SK-N-SH (cell line): ENCODE measurements at regions not wholly inside any gene's neighbourhood (a gene's known extent, or its start where the extent isn't known, plus 50 kb on each side); places are given as distances from the start of the nearest gene placed in this dataset.

ENCODE experiments used
- CTCF ChIA-PET: fragments of 300-600, 350-600 bp; formaldehyde crosslinking; extraction: SDS; loops from one replicate; lab custom pipeline; 2021; lab: Yijun Ruan, JAX
- POLR2A ChIA-PET: fragments of 350-600 bp; sonication (Branson Sonifier 250); formaldehyde crosslinking; extraction: SDS; loops from one replicate; lab custom pipeline; 2020; ENCODE audit warnings: antibody characterized with exemption, inconsistent platforms; lab: Yijun Ruan, JAX
- DNase-seq: peaks from one replicate; pipeline ENCODE4 v3.0.0; 2012
- H2AFZ ChIP-seq: fragments of 200-600 bp; sonication (generic); 2 replicates; pipeline ENCODE4 v1.8.1; 2016; ENCODE audit warnings: antibody characterized with exemption, mild to moderate bottlenecking, low read depth
- H3F3A ChIP-seq: fragments of 200-600 bp; sonication (generic); replicated peaks from 2 replicates; pipeline ENCODE3; 2016; ENCODE audit warnings: antibody characterized with exemption, mild to moderate bottlenecking; ENCODE audit not compliant: insufficient read depth
- H3K27ac ChIP-seq, 2 experiments: fragments of 200-500 bp in 1 of 2; fragments of 200-600 bp in 1 of 2; sonication (Bioruptor generic) in 1 of 2; sonication (generic), shearing (Covaris generic) in 1 of 2; 2 replicates each; pipeline versions ENCODE4 v1.5.1 to v1.6.1; 2014 to 2016; ENCODE audit warnings: low read depth in 2 of 2, inconsistent platforms in 1 of 2, low read length in 1 of 2, mild to moderate bottlenecking in 1 of 2, mixed read lengths in 1 of 2
- H3K27me3 ChIP-seq: fragments of 200-600 bp; sonication (generic), shearing (Covaris generic); 2 replicates; pipeline ENCODE4 v1.6.1; 2016; ENCODE audit warnings: mixed run types; ENCODE audit not compliant: insufficient read depth
- H3K36me3 ChIP-seq, 2 experiments: fragments of 200-500 bp in 1 of 2; fragments of 200-600 bp in 1 of 2; sonication (Bioruptor generic) in 1 of 2; sonication (generic) in 1 of 2; replicated peaks in 1 of 2; 2 replicates each; pipeline versions ENCODE3 to v1.5.1; 2014 to 2016; ENCODE audit warnings: low read length in 1 of 2, mild to moderate bottlenecking in 1 of 2; ENCODE audit not compliant: insufficient read depth in 2 of 2, control insufficient read depth in 1 of 2
- H3K4me1 ChIP-seq, 2 experiments: fragments of 200-500 bp in 1 of 2; fragments of 200-600 bp in 1 of 2; sonication (Bioruptor generic) in 1 of 2; sonication (generic), shearing (Covaris generic) in 1 of 2; 2 replicates each; pipeline versions ENCODE4 v1.5.1 to v1.6.1; 2014 to 2016; ENCODE audit warnings: low read depth in 1 of 2, low read length in 1 of 2, mixed run types in 1 of 2; ENCODE audit not compliant: insufficient read depth in 2 of 2, control insufficient read depth in 1 of 2
- H3K4me2 ChIP-seq: fragments of 200-600 bp; sonication (generic), shearing (Covaris generic); 2 replicates; pipeline ENCODE4 v1.6.1; 2017; ENCODE audit warnings: mixed run types
- H3K4me3 ChIP-seq, 2 experiments: fragments of 200-500 bp in 1 of 2; fragments of 200-600 bp in 1 of 2; sonication (Bioruptor generic) in 1 of 2; sonication (generic), shearing (Covaris generic) in 1 of 2; 2 replicates each; pipeline versions ENCODE4 v1.5.1 to v1.8.1; 2014 to 2016; ENCODE audit warnings: low read depth in 2 of 2, inconsistent platforms in 1 of 2, low read length in 1 of 2, mild to moderate bottlenecking in 1 of 2, mixed read lengths in 1 of 2, moderate library complexity in 1 of 2
- H3K79me2 ChIP-seq: fragments of 200-600 bp; sonication (generic); 2 replicates; pipeline ENCODE4 v1.8.1; 2017; ENCODE audit warnings: mild to moderate bottlenecking; ENCODE audit not compliant: insufficient read depth
- H3K9ac ChIP-seq: fragments of 200-600 bp; sonication (generic); 2 replicates; pipeline ENCODE4 v1.6.1; 2017; ENCODE audit warnings: mixed run types
- H3K9me2 ChIP-seq: fragments of 200-600 bp; sonication (generic); 2 replicates; pipeline ENCODE4 v1.6.1; 2017; ENCODE audit warnings: mixed run types
- H3K9me3 ChIP-seq: fragments of 200-600 bp; sonication (generic); 2 replicates; pipeline ENCODE4 v1.6.1; 2017; ENCODE audit warnings: mixed run types, mild to moderate bottlenecking, moderate library complexity
- H4K20me1 ChIP-seq: fragments of 200-600 bp; sonication (generic); 2 replicates; pipeline ENCODE4 v1.6.1; 2017; ENCODE audit warnings: mild to moderate bottlenecking, mixed run types; ENCODE audit not compliant: insufficient read depth
- EP300 ChIP-seq, 2 experiments: IDR thresholded peaks; 2 replicates each; pipeline versions ENCODE4 v1.4.0 to v1.6.1; 2012; ENCODE audit warnings: borderline replicate concordance in 1 of 2, low read depth in 1 of 2, low read length in 1 of 2
- EZH2phosphoT487 ChIP-seq: fragments of 200-600 bp; sonication (generic); IDR thresholded peaks from 2 replicates; pipeline ENCODE4 v1.6.1; 2017; ENCODE audit warnings: low read depth, mixed run types, mild to moderate bottlenecking, antibody characterized with exemption, moderate library complexity, borderline replicate concordance
- FOSL2 ChIP-seq: IDR thresholded peaks from 2 replicates; pipeline ENCODE4 v1.4.0; 2012; ENCODE audit warnings: low read depth, mild to moderate bottlenecking, moderate library complexity, borderline replicate concordance
- FOXM1 ChIP-seq: IDR thresholded peaks from 2 replicates; pipeline ENCODE4 v1.4.0; 2012; ENCODE audit warnings: low read depth, mild to moderate bottlenecking
- GABPA ChIP-seq: IDR thresholded peaks from 2 replicates; pipeline ENCODE4 v1.4.0; 2012; ENCODE audit warnings: low read depth, mild to moderate bottlenecking
- MAX ChIP-seq: IDR thresholded peaks from 2 replicates; pipeline ENCODE4 v1.4.0; 2012; ENCODE audit warnings: low read depth
- NFIC ChIP-seq: IDR thresholded peaks from 2 replicates; pipeline ENCODE4 v1.4.0; 2012; ENCODE audit warnings: borderline replicate concordance
- NRF1 ChIP-seq: IDR thresholded peaks from 2 replicates; pipeline ENCODE4 v1.6.1; 2012; ENCODE audit warnings: low read depth, mild to moderate bottlenecking, low read length
- RAD21 ChIP-seq: IDR thresholded peaks from 2 replicates; pipeline ENCODE4 v1.6.1; 2012; ENCODE audit warnings: mild to moderate bottlenecking, low read length
- SIN3A ChIP-seq: IDR thresholded peaks from 2 replicates; pipeline ENCODE4 v1.6.1; 2012; ENCODE audit warnings: low read depth, mild to moderate bottlenecking, low read length, moderate library complexity, borderline replicate concordance
- SMC3 ChIP-seq: IDR thresholded peaks from 2 replicates; pipeline ENCODE4 v1.6.1; 2012; ENCODE audit warnings: low read depth, low read length, improper control_type of control experiment
- TAF1 ChIP-seq: IDR thresholded peaks from 2 replicates; pipeline ENCODE4 v1.6.1; 2012; ENCODE audit warnings: low read depth, mild to moderate bottlenecking, low read length, moderate library complexity, borderline replicate concordance
- TEAD4 ChIP-seq: IDR thresholded peaks from 2 replicates; pipeline ENCODE4 v1.4.0; 2012; ENCODE audit warnings: mild to moderate bottlenecking, borderline replicate concordance; ENCODE audit not compliant: insufficient read depth
- USF2 ChIP-seq: fragments of 150-350 bp; IDR thresholded peaks from 2 replicates; pipeline ENCODE4 v1.6.1; 2017; ENCODE audit warnings: antibody characterized with exemption, low read length, low read depth, borderline replicate concordance
- WGBS: methylation state at CpG from one replicate; pipeline ENCODE4 v1.1.6; 2017; ENCODE audit warnings: low lambda C conversion rate; 5-methylcytosine and 5-hydroxymethylcytosine counted together

DNA sequence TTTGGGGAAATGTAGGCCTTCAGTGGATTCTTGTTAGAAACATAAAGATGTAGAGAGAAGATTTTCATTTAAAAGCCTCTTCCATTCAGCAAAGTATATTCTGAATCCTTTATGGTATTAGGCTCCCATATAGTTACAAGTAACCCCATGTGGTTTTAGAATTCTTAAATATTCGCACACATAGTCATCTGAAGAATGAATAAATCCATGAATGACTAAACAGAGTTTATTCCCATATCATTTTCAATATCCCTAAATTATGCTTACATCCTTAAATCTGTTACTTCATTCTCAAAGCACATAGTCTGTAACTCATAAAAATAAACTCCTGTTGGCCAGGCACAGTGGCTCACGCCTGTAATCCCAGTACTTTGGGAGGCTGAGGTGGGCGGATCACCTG, 962.1 kb downstream of the KCNJ18 start:
- no peaks in the 10 kb centered on the region for H3K36me3 ChIP-seq
- TF ChIP-seq NFIC: no peak
- TF ChIP-seq TAF1: no peak
- TF ChIP-seq GABPA: no peak
- no peak for TF ChIP-seq EP300 (IDR thresholded peaks at IDR 0.05; ENCODE audit: borderline replicate concordance in 1 of 2, low read depth in 1 of 2, low read length in 1 of 2)
- H4K20me1 ChIP-seq: no peaks in the 10 kb centered on the region

DNA sequence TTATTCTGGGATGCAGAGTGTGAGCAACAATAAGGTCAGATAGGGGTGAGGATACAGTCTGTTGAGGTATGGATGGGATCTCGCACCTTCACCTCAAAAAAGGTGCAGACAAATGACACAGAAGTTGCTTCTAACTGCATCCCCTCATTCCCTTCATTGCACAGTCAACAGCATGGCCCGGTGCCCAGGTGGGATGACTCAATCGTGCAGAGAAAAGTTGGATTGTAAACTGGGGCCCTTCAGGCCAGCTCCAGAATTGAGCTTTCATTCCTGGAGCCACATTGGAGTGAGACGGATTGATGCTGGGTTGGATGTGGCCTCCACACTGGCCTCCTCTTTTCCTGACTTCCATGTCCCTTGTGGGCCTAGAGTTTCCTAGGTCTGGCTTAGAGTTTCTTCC, 977.4 kb downstream of the KCNJ18 start:
- no peaks in the 10 kb centered on the region for H3K36me3 ChIP-seq
- H4K20me1 ChIP-seq: no peaks in the 10 kb centered on the region
- no peaks in the 10 kb centered on the region for H3K79me2 ChIP-seq
- 3% methylated on average over 4 of the region's 4 CpGs for WGBS
- POLR2A ChIA-PET: no interaction called here
- H3K4me2 ChIP-seq: no peak overlapping the region
- H3K9ac ChIP-seq: no peak overlapping the region
- H3F3A ChIP-seq: no peaks in the 10 kb centered on the region
- no peak for DNase-seq
- CTCF ChIA-PET: no interaction called here
- H2AFZ ChIP-seq: no peak overlapping the region
- no peaks in the 10 kb centered on the region for H3K27me3 ChIP-seq
- H3K27ac ChIP-seq: no peak overlapping the region
- no peak overlapping the region for H3K4me3 ChIP-seq
- no peaks in the 10 kb centered on the region for H3K9me3 ChIP-seq
- no peaks in the 10 kb centered on the region for H3K9me2 ChIP-seq
- TF ChIP-seq NRF1 (no peak), TEAD4 (no peak), GABPA (no peak), FOXM1 (no peak), RAD21 (no peak), SIN3A (no peak)
- TF ChIP-seq, all 33 proteins: peak for 0
- no peaks in the 10 kb centered on the region for H3K4me1 ChIP-seq

More for the DNA sequence above, 962.1 kb downstream of the KCNJ18 start:
- DNase-seq: no peak
- H3K9me3 ChIP-seq: no peaks in the 10 kb centered on the region
- H3K4me3 ChIP-seq: no peak overlapping the region
- ChIA-PET POLR2A (no interaction called here), CTCF (no interaction called here)
- H3K27me3 ChIP-seq: no peaks in the 10 kb centered on the region
- H3K4me2 ChIP-seq: no peak overlapping the region
- no peaks in the 10 kb centered on the region for H3K4me1 ChIP-seq
- H2AFZ ChIP-seq: no peak overlapping the region
- no peaks in the 10 kb centered on the region for H3K9me2 ChIP-seq
- no peaks in the 10 kb centered on the region for H3K79me2 ChIP-seq
- no peaks in the 10 kb centered on the region for H3F3A ChIP-seq
- no peak overlapping the region for H3K9ac ChIP-seq
- no peak overlapping the region for H3K27ac ChIP-seq
- 6% methylated on average over 3 of the region's 3 CpGs for WGBS

DNA sequence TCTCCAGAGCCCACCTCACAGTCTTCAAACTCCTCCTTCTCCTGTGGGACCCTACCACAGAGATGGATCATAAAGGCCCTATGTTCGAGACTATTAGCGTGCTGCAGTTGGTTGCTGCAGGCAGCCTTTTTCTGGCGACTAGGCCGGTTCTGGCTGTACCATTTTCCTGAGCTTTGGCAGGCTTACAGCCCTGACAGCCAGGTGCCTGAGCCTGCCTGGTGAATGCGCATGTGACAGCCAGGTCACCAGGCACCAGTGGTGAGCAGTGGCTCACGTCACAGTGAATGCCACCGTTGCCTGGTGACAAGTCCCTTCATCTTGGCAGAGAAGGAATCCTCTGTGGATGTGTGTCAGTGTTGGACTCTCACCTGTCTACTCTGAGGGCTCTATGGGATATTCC, 978.8 kb downstream of the KCNJ18 start:
- Histone ChIP-seq H3K4me1 (no peaks in the 10 kb centered on the region), H2AFZ (no peak overlapping the region), H3K9me3 (no peaks in the 10 kb centered on the region), H3K4me3 (no peak overlapping the region), H3K9ac (no peak overlapping the region), H3F3A (no peaks in the 10 kb centered on the region), H3K4me2 (no peak overlapping the region), H4K20me1 (no peaks in the 10 kb centered on the region), H3K9me2 (no peaks in the 10 kb centered on the region), H3K27ac (no peak overlapping the region), H3K27me3 (no peaks in the 10 kb centered on the region), H3K79me2 (no peaks in the 10 kb centered on the region), H3K36me3 (no peaks in the 10 kb centered on the region)
- DNase-seq: no peak
- TF ChIP-seq TAF1 (no peak), EZH2phosphoT487 (no peak), MAX (no peak), SIN3A (no peak), USF2 (no peak), GABPA (no peak), SMC3 (no peak), FOSL2 (no peak)
- CTCF ChIA-PET: no interaction called here
- POLR2A ChIA-PET: no interaction called here
- WGBS: 5% methylated on average over 6 of the region's 7 CpGs
